ENCODE measurements at regions not wholly inside any gene's neighbourhood (a gene's known extent, or its start where the extent isn't known, plus 50 kb on each side); places are given as distances from the start of the nearest gene placed in this dataset.

DNA sequence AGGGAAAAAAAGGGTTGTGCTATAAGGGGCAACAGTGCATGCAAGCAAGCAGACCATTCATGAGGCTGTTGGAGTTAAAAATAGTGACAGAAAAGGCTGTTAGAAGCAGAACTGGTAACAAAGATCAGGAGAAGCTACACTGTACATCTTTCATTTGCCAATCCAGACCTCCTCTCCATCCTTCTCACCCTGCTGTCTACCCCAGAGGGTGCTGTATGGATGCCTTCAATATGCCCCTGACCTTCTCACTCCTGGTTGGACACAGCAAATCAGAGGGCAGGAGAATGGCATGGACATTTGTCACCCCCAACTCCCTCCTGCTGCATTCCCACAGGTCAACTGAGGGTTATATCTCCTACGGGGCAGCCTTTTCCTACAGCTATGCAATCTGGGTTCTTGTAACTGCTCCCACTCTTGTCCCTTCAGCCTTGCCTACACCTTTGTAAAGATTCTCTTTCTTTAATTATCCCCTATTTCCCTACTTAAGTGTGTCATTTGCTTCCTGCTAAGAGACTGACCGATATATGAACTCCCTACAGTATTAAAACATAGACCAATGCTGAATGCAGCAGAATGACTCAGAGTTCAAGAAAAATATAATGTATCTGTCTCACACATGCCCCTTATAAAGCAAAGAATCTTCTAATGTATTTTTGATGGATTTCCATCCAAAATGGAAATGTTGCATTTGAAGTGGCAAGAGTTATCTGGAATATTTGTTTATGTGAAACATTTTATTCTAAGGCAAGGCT, 169.2 kb upstream of the NCKAP5 start:
- no peak overlapping the region for H3K27ac ChIP-seq
- H3K4me3 ChIP-seq, result no peak overlapping the region
- no peaks in the 10 kb centered on the region for H3K27me3 ChIP-seq
- WGBS (ENCODE audit: insufficient coverage, low coverage, low lambda C conversion rate, missing lambda C conversion rate), result 83% methylated on average over 2 of the region's 2 CpGs
- DNase-seq (no peak), ATAC-seq (no peak)
- H3K9me3 ChIP-seq, result no peaks in the 10 kb centered on the region
- TF ChIP-seq, protein P1, sequence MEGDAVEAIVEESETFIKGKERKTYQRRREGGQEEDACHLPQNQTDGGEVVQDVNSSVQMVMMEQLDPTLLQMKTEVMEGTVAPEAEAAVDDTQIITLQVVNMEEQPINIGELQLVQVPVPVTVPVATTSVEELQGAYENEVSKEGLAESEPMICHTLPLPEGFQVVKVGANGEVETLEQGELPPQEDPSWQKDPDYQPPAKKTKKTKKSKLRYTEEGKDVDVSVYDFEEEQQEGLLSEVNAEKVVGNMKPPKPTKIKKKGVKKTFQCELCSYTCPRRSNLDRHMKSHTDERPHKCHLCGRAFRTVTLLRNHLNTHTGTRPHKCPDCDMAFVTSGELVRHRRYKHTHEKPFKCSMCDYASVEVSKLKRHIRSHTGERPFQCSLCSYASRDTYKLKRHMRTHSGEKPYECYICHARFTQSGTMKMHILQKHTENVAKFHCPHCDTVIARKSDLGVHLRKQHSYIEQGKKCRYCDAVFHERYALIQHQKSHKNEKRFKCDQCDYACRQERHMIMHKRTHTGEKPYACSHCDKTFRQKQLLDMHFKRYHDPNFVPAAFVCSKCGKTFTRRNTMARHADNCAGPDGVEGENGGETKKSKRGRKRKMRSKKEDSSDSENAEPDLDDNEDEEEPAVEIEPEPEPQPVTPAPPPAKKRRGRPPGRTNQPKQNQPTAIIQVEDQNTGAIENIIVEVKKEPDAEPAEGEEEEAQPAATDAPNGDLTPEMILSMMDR (IDR thresholded peaks at IDR 0.05), result no peak
- TF ChIP-seq POLR2A (IDR thresholded peaks at IDR 0.05), result no peak
- H3K36me3 ChIP-seq, result no peaks in the 10 kb centered on the region
- intact Hi-C loops (cut with DNase I), result no loop called here
- no peaks in the 10 kb centered on the region for H3K4me1 ChIP-seq

DNA sequence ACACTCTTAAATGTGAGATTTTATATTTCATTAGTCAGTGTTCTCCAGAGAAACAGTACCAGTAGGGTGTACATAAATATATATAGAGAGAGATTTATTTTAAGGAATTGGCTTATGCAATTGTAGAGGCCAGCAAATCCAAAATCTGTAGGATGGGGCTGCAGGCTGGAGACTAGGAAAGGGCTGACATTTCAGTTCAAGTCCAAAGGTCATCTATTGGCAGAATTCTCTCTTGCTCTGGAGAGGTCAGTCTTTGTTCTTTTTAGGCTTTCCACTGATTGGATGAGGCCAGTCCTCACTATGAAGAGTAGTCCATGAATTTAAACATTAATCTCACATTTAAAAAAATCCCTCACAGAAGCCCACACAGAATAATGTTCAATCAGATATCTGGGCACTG, 170.8 kb upstream of the NCKAP5 start:
- peak in 1 of 4 donors; percentile 50 for ATAC-seq
- TF ChIP-seq POLR2A (IDR thresholded peaks at IDR 0.05), result no peak
- TF ChIP-seq, protein P1 (IDR thresholded peaks at IDR 0.05), result no peak

DNA sequence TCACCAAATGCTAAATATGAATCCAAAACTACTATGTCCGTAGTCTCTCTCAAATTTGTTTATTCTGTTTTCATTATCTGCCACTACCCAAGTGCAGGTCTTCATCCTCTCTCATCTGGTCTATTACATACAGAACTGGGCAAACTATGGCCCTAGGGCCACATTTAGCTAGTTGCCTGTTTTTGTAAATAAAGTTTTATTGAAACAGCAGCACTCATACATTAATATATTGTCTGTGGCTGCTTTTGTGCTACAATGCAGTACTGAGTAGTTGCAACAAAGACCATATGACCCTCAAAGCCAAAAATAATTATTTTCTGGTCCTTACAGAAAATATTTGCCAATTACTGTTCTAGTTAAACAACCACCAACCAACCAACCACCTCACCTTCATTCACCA, 172.2 kb upstream of the NCKAP5 start:
- ATAC-seq (no peak), DNase-seq (no peak)
- H3K4me1 ChIP-seq, result no peaks in the 10 kb centered on the region
- H3K27me3 ChIP-seq, result no peaks in the 10 kb centered on the region
- intact Hi-C loops (cut with DNase I), result no loop called here
- TF ChIP-seq POLR2A (IDR thresholded peaks at IDR 0.05), result no peak
- no peak overlapping the region for H3K4me3 ChIP-seq
- H3K36me3 ChIP-seq, result no peaks in the 10 kb centered on the region
- H3K27ac ChIP-seq, result no peak overlapping the region
- WGBS (ENCODE audit: insufficient coverage, low coverage, low lambda C conversion rate, missing lambda C conversion rate), result 94% methylated on average over 1 of the region's 1 CpG
- H3K9me3 ChIP-seq, result no peaks in the 10 kb centered on the region

More for the DNA sequence above, 170.8 kb upstream of the NCKAP5 start:
- no peak for DNase-seq
- intact Hi-C loops (cut with DNase I), result no loop called here
- Histone ChIP-seq H3K36me3 (no peaks in the 10 kb centered on the region), H3K9me3 (no peaks in the 10 kb centered on the region), H3K4me3 (no peak overlapping the region), H3K27ac (no peak overlapping the region), H3K27me3 (no peaks in the 10 kb centered on the region), H3K4me1 (no peaks in the 10 kb centered on the region)

DNA sequence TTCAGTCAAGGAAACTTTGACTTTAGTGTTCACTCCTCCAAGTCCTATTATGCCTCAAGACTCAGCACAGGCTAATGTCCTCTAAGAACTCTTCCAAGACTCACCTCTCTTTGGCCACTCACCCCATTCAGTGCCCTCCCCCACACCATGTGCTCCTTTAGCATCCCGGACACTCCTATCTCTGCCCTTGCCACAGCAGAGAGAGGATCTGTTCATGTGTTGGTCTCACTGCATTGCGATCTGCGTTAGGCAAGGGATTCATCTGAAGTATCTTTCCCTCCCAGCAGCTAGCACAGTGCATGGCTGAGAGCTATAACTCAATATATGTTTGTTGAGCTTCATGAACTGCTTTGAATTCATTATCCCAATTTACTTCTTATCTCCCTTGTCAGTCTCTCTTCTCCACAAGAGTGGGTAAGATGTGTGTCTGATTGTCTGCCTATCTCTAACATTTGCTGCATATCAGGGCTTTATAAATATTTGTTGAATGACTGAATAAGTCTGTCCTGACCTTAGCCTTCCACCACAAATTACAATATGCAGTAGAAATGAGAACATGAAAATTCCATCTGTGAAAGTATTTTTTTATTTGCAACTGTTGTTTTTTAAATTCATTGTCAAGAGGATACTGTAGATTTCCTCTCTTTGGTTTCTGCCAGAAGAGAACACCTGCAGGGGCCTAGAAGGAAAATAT, 179.9 kb upstream of the NCKAP5 start:
- TF ChIP-seq POLR2A (IDR thresholded peaks at IDR 0.05), result no peak
- TF ChIP-seq, protein P1 (IDR thresholded peaks at IDR 0.05), result no peak
- no peak for DNase-seq
- no peak overlapping the region for H3K4me3 ChIP-seq
- H3K4me1 ChIP-seq, result no peaks in the 10 kb centered on the region
- H3K27ac ChIP-seq, result no peak overlapping the region
- WGBS (ENCODE audit: insufficient coverage, low coverage, low lambda C conversion rate, missing lambda C conversion rate), result 80% methylated on average over 3 of the region's 3 CpGs
- no peaks in the 10 kb centered on the region for H3K36me3 ChIP-seq
- no peaks in the 10 kb centered on the region for H3K27me3 ChIP-seq
- intact Hi-C loops (cut with DNase I), result no loop called here
- no peak for ATAC-seq
- no peaks in the 10 kb centered on the region for H3K9me3 ChIP-seq

DNA sequence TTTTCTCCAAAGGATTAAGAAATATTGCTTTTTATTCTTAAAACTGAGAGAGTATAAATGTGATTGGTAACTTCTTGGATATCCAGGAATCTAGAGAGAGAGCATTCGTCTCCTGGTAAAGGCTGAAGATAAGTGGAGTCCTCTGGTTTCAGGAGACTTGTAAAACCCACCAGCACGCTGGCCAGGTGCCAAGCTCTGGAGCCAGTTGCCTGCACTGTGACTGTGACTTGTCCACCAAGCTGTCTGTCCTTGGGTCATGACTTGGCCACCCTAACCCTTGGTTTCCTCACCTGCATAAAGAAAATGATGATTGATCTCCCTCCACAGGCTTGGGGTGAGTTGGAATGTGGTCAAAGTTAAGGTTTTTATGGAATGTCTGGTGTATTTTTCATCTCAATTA, 185.4 kb upstream of the NCKAP5 start:
- H3K27me3 ChIP-seq, result no peaks in the 10 kb centered on the region
- H3K36me3 ChIP-seq, result no peaks in the 10 kb centered on the region
- TF ChIP-seq, protein P1 (IDR thresholded peaks at IDR 0.05), result no peak
- TF ChIP-seq POLR2A (IDR thresholded peaks at IDR 0.05), result no peak
- H3K4me3 ChIP-seq, result no peak overlapping the region
- H3K27ac ChIP-seq, result no peak overlapping the region
- H3K9me3 ChIP-seq, result no peaks in the 10 kb centered on the region
- 47% methylated on average over 2 of the region's 2 CpGs for WGBS (ENCODE audit: insufficient coverage, low coverage, low lambda C conversion rate, missing lambda C conversion rate)
- no peak for ATAC-seq
- no peaks in the 10 kb centered on the region for H3K4me1 ChIP-seq
- intact Hi-C loops (cut with DNase I), result no loop called here
- DNase-seq, result peak in 1 of 3 donors; percentile 24

Measured in right lobe of liver (tissue), 6 donors.